ENCODE measurements at regions not wholly inside any gene's neighbourhood (a gene's known extent, or its start where the extent isn't known, plus 50 kb on each side); places are given as distances from the start of the nearest gene placed in this dataset.

DNA sequence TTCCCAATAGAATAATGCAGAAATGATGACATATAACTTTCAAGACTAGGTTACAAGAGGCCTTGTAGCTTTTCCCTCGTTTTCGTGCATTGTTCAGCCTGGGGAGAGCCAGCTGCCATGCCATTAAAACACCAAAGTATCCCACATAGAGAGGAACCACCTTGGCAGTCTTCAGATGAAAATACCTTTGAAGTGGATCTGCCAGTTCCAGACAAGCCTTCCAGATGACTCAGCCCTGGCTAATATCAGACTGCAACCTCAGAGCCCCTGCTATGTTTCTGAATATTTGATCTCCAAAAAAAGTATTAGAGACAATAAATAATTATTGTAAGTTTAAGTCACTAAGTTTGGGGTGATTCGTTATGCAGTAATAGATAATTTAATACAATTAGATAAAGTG, 294.3 kb upstream of the GBE1 start:
- TF ChIP-seq, protein P1, sequence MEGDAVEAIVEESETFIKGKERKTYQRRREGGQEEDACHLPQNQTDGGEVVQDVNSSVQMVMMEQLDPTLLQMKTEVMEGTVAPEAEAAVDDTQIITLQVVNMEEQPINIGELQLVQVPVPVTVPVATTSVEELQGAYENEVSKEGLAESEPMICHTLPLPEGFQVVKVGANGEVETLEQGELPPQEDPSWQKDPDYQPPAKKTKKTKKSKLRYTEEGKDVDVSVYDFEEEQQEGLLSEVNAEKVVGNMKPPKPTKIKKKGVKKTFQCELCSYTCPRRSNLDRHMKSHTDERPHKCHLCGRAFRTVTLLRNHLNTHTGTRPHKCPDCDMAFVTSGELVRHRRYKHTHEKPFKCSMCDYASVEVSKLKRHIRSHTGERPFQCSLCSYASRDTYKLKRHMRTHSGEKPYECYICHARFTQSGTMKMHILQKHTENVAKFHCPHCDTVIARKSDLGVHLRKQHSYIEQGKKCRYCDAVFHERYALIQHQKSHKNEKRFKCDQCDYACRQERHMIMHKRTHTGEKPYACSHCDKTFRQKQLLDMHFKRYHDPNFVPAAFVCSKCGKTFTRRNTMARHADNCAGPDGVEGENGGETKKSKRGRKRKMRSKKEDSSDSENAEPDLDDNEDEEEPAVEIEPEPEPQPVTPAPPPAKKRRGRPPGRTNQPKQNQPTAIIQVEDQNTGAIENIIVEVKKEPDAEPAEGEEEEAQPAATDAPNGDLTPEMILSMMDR (IDR thresholded peaks at IDR 0.05; ENCODE audit: low read length) = no peak
- TF ChIP-seq EZH2phosphoT487 (IDR thresholded peaks at IDR 0.05; ENCODE audit: low read length) = no peak

Measured in MM.1S (cell line).